WTC11 (cell line): ENCODE measurements at regions not wholly inside any gene's neighbourhood (a gene's known extent, or its start where the extent isn't known, plus 50 kb on each side); places are given as distances from the start of the nearest gene placed in this dataset.

Experiments
- ATAC-seq: fragments of 200-7000 bp; cut with Tn5 transposase; 2 replicates; pipeline ENCODE4 v1.10.0; 2021; ENCODE audit warnings: mild to moderate bottlenecking, moderate library complexity
- CTCF ChIA-PET: fragments of 300-600 bp; sonication (Branson Sonifier 250); formaldehyde crosslinking; loops from one replicate; lab custom pipeline; 2021; ENCODE audit warnings: antibody characterized with exemption; lab: Charles Lee
- POLR2A ChIA-PET: fragments of 350-600 bp; sonication (Branson Sonifier 250); formaldehyde crosslinking; loops from one replicate; lab custom pipeline; 2021; ENCODE audit warnings: antibody characterized with exemption; lab: Charles Lee
- DNase-seq: peaks from one replicate; pipeline ENCODE4 v3.0.0; 2021; ENCODE audit warnings: low spot score
- H3K27ac Mint-ChIP-seq: 2 replicates; pipeline ENCODE4 v1.8.0; 2021; ENCODE audit warnings: mixed read lengths
- H3K27me3 Mint-ChIP-seq: 2 replicates; pipeline ENCODE4 v1.8.0; 2021; ENCODE audit warnings: low read depth, mild to moderate bottlenecking, moderate library complexity, mixed read lengths
- H3K36me3 Mint-ChIP-seq: 2 replicates; pipeline ENCODE4 v1.8.0; 2021; ENCODE audit warnings: mixed read lengths
- H3K4me1 Mint-ChIP-seq: 2 replicates; pipeline ENCODE4 v1.8.0; 2022; ENCODE audit warnings: mixed read lengths
- H3K4me3 Mint-ChIP-seq: 2 replicates; pipeline ENCODE4 v1.8.0; 2021; ENCODE audit warnings: mild to moderate bottlenecking, moderate library complexity, mixed read lengths
- H3K9me3 Mint-ChIP-seq: 2 replicates; pipeline ENCODE4 v1.8.0; 2021; ENCODE audit warnings: mixed read lengths
- CBFB ChIP-seq: sonication (generic); formaldehyde crosslinking; IDR thresholded peaks from 2 replicates; pipeline ENCODE4 v1.8.1; 2022; ENCODE audit warnings: mild to moderate bottlenecking, low read depth, missing genetic modification reagents
- EMX1 ChIP-seq: fragments of 250-450 bp; sonication (Bioruptor Pico); IDR thresholded peaks from 2 replicates; pipeline ENCODE4 v1.8.0; 2021; ENCODE audit warnings: mild to moderate bottlenecking
- ESRRA ChIP-seq: sonication (generic); formaldehyde crosslinking; IDR thresholded peaks from 2 replicates; pipeline ENCODE4 v1.8.1; 2022; ENCODE audit warnings: mild to moderate bottlenecking, missing genetic modification reagents, borderline replicate concordance
- ETV6 ChIP-seq: sonication (generic); formaldehyde crosslinking; IDR thresholded peaks from 2 replicates; pipeline ENCODE4 v1.8.1; 2022; ENCODE audit warnings: mild to moderate bottlenecking, missing genetic modification reagents
- FOXJ3 ChIP-seq: sonication (generic); formaldehyde crosslinking; IDR thresholded peaks from 2 replicates; pipeline ENCODE4 v1.9.0; 2021; ENCODE audit warnings: missing genetic modification reagents, mild to moderate bottlenecking, borderline replicate concordance
- FOXK1 ChIP-seq: sonication (generic); formaldehyde crosslinking; IDR thresholded peaks from 2 replicates; pipeline ENCODE4 v1.8.0; 2022; ENCODE audit warnings: mild to moderate bottlenecking, moderate library complexity, missing genetic modification reagents
- GTF2I ChIP-seq: fragments of 250-450 bp; sonication (Bioruptor Pico); conservative IDR thresholded peaks from 2 replicates; pipeline ENCODE4 v1.4.0; 2021; ENCODE audit warnings: mild to moderate bottlenecking
- MYBL2 ChIP-seq: sonication (generic); formaldehyde crosslinking; IDR thresholded peaks from 2 replicates; pipeline ENCODE4 v1.8.1; 2023; ENCODE audit warnings: mild to moderate bottlenecking, moderate library complexity, missing genetic modification reagents
- NFE2L1 ChIP-seq: sonication (generic); formaldehyde crosslinking; IDR thresholded peaks from 2 replicates; pipeline ENCODE4 v1.8.1; 2023; ENCODE audit warnings: missing genetic modification reagents
- NFYB ChIP-seq: sonication (generic); formaldehyde crosslinking; conservative IDR thresholded peaks from 2 replicates; pipeline ENCODE4 v1.8.0; 2022; ENCODE audit warnings: low read depth, missing genetic modification reagents
- NR1H2 ChIP-seq: sonication (generic); formaldehyde crosslinking; IDR thresholded peaks from 2 replicates; pipeline ENCODE4 v1.9.0; 2021; ENCODE audit warnings: mild to moderate bottlenecking, moderate library complexity, missing genetic modification reagents
- RORB ChIP-seq: fragments of 250-450 bp; sonication (Bioruptor Pico); IDR thresholded peaks from 2 replicates; pipeline ENCODE4 v1.9.0; 2021; ENCODE audit warnings: mild to moderate bottlenecking
- TCF7 ChIP-seq: sonication (generic); formaldehyde crosslinking; IDR thresholded peaks from 2 replicates; pipeline ENCODE4 v1.8.0; 2022; ENCODE audit warnings: mild to moderate bottlenecking, low read depth, missing genetic modification reagents, moderate library complexity
- ZNF121 ChIP-seq: sonication (generic); formaldehyde crosslinking; IDR thresholded peaks from 2 replicates; pipeline ENCODE4 v1.8.0; 2023; ENCODE audit warnings: missing genetic modification reagents
- ZNF423 ChIP-seq: fragments of 250-450 bp; sonication (Bioruptor Pico); IDR thresholded peaks from 2 replicates; pipeline ENCODE4 v2.1.2; 2022; ENCODE audit warnings: mild to moderate bottlenecking, moderate library complexity
- ZNF671 ChIP-seq: fragments of 250-450 bp; sonication (Bioruptor Pico); IDR thresholded peaks from 2 replicates; pipeline ENCODE4 v1.8.0; 2021; ENCODE audit warnings: mild to moderate bottlenecking
- TF ChIP-seq, protein P1 (sequence below): sonication (generic); formaldehyde crosslinking; conservative IDR thresholded peaks from 2 replicates; pipeline ENCODE4 v1.8.1; 2023; ENCODE audit warnings: mild to moderate bottlenecking, low read depth, missing genetic modification reagents, moderate library complexity
- TF ChIP-seq, protein P2 (sequence below): sonication (generic); formaldehyde crosslinking; IDR thresholded peaks from 2 replicates; pipeline ENCODE4 v1.8.1; 2022; ENCODE audit warnings: missing genetic modification reagents, borderline replicate concordance
- TF ChIP-seq, protein P3 (sequence below): fragments of 250-450 bp; sonication (Bioruptor Pico); IDR thresholded peaks from 2 replicates; pipeline ENCODE4 v1.9.0; 2021; ENCODE audit warnings: mild to moderate bottlenecking

DNA sequence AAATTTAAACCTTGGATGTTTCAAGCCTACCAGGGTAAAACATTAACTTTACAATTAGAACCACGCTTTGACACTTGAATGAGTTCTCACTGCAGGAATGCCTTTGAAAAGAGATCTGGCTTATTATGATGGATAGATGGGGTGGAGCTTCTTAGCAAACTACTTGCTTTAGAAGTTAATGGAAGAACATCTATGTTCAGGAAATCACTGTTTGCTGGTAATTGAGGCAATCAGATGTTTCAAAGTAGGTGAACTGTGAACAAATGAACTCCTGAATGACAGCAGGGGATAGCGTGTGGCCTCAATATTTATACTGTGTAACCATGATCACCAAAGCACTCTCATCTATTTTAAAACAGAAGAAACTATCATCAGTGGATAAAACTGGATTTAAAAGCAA lies 383.6 kb downstream of the PIK3C3 start:
- no peak overlapping the region for H3K27ac Mint-ChIP-seq
- TF ChIP-seq NR1H2 (CRISPR knock-in tag) (no peak), NFE2L1 (CRISPR knock-in tag) (no peak), ZNF121 (CRISPR knock-in tag) (no peak), ESRRA (CRISPR knock-in tag) (no peak), CBFB (CRISPR knock-in tag) (no peak), RORB (CRISPR knock-in tag) (no peak), GTF2I (CRISPR knock-in tag) (no peak)
- TF ChIP-seq, all 79 proteins: peak for 0
- peaks cover 15% of the 10 kb centered on the region for H3K27me3 Mint-ChIP-seq
- ChIA-PET CTCF (no interaction called here), POLR2A (no interaction called here)
- H3K4me1 Mint-ChIP-seq: peaks cover 41% of the 10 kb centered on the region
- peaks cover 37% of the 10 kb centered on the region for H3K9me3 Mint-ChIP-seq
- DNase-seq (no peak), ATAC-seq (peak; percentile 71)
- peaks cover 39% of the 10 kb centered on the region for H3K36me3 Mint-ChIP-seq
- no peak overlapping the region for H3K4me3 Mint-ChIP-seq

DNA sequence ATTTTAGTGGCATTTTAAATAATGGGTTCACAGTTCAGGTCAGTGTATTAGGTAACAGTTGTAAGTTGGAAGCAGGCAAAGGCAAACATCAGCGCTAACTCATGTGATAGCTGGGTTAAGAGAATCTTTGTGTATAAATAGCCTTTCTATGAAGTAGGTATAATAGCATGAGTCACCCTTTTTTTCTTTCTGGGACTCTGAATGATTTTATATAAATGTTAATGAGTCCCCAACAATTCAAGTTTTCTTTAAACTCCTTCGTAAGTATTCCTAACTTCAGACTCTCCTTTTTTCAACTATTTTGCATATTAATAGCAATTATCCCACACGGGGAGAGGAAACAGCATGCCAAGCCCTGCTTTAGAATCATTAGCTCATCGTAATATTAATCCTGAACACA lies 384.3 kb downstream of the PIK3C3 start:
- POLR2A ChIA-PET: no interaction called here
- H3K27ac Mint-ChIP-seq: no peak overlapping the region; the same call in 1 of the 2 replicates
- no peak for DNase-seq
- peaks cover 15% of the 10 kb centered on the region for H3K27me3 Mint-ChIP-seq
- H3K36me3 Mint-ChIP-seq: peaks cover 39% of the 10 kb centered on the region
- TF ChIP-seq ZNF121 (CRISPR knock-in tag) (no peak), EMX1 (CRISPR knock-in tag) (no peak), FOXJ3 (CRISPR knock-in tag) (no peak), ETV6 (no peak), ZNF423 (CRISPR knock-in tag) (no peak), FOXK1 (no peak), ZNF671 (no peak), NFE2L1 (CRISPR knock-in tag) (no peak), NFYB (CRISPR knock-in tag) (no peak), TCF7 (CRISPR knock-in tag) (no peak), MYBL2 (CRISPR knock-in tag) (no peak)
- TF ChIP-seq, protein P1, sequence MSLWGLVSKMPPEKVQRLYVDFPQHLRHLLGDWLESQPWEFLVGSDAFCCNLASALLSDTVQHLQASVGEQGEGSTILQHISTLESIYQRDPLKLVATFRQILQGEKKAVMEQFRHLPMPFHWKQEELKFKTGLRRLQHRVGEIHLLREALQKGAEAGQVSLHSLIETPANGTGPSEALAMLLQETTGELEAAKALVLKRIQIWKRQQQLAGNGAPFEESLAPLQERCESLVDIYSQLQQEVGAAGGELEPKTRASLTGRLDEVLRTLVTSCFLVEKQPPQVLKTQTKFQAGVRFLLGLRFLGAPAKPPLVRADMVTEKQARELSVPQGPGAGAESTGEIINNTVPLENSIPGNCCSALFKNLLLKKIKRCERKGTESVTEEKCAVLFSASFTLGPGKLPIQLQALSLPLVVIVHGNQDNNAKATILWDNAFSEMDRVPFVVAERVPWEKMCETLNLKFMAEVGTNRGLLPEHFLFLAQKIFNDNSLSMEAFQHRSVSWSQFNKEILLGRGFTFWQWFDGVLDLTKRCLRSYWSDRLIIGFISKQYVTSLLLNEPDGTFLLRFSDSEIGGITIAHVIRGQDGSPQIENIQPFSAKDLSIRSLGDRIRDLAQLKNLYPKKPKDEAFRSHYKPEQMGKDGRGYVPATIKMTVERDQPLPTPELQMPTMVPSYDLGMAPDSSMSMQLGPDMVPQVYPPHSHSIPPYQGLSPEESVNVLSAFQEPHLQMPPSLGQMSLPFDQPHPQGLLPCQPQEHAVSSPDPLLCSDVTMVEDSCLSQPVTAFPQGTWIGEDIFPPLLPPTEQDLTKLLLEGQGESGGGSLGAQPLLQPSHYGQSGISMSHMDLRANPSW (CRISPR knock-in tag): no peak
- TF ChIP-seq, protein P2, sequence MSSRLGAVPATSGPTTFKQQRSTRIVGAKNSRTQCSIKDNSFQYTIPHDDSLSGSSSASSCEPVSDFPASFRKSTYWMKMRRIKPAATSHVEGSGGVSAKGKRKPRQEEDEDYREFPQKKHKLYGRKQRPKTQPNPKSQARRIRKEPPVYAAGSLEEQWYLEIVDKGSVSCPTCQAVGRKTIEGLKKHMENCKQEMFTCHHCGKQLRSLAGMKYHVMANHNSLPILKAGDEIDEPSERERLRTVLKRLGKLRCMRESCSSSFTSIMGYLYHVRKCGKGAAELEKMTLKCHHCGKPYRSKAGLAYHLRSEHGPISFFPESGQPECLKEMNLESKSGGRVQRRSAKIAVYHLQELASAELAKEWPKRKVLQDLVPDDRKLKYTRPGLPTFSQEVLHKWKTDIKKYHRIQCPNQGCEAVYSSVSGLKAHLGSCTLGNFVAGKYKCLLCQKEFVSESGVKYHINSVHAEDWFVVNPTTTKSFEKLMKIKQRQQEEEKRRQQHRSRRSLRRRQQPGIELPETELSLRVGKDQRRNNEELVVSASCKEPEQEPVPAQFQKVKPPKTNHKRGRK: no peak
- TF ChIP-seq, protein P3, sequence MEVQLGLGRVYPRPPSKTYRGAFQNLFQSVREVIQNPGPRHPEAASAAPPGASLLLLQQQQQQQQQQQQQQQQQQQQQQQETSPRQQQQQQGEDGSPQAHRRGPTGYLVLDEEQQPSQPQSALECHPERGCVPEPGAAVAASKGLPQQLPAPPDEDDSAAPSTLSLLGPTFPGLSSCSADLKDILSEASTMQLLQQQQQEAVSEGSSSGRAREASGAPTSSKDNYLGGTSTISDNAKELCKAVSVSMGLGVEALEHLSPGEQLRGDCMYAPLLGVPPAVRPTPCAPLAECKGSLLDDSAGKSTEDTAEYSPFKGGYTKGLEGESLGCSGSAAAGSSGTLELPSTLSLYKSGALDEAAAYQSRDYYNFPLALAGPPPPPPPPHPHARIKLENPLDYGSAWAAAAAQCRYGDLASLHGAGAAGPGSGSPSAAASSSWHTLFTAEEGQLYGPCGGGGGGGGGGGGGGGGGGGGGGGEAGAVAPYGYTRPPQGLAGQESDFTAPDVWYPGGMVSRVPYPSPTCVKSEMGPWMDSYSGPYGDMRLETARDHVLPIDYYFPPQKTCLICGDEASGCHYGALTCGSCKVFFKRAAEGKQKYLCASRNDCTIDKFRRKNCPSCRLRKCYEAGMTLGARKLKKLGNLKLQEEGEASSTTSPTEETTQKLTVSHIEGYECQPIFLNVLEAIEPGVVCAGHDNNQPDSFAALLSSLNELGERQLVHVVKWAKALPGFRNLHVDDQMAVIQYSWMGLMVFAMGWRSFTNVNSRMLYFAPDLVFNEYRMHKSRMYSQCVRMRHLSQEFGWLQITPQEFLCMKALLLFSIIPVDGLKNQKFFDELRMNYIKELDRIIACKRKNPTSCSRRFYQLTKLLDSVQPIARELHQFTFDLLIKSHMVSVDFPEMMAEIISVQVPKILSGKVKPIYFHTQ: no peak
- H3K4me1 Mint-ChIP-seq: peaks cover 37% of the 10 kb centered on the region
- no peak for ATAC-seq
- H3K4me3 Mint-ChIP-seq: no peak overlapping the region
- peaks cover 37% of the 10 kb centered on the region for H3K9me3 Mint-ChIP-seq
- CTCF ChIA-PET: interaction anchor here (0.6 kb wide), 1 partner anchor 296 kb away, joined by 4 read pairs; no protein-coding TSS in a partner anchor
